Large intestine (tissue), 3 donors: ENCODE measurements at regions not wholly inside any gene's neighbourhood (a gene's known extent, or its start where the extent isn't known, plus 50 kb on each side); places are given as distances from the start of the nearest gene placed in this dataset.
"Not testable (repeated sequence)": the region's sequence is repeated elsewhere in the genome, so short reads cannot be mapped to it uniquely, and the experiment has no call there.

Source experiments
- DNase-seq, 2 donors: peaks; one replicate each; pipeline versions ENCODE4 v3.0.0 to v3.0.0-alpha.2; 2013
- H3K27ac ChIP-seq: one replicate; pipeline ENCODE4 v1.5.1; 2013; ENCODE audit warnings: low read length
- H3K27me3 ChIP-seq: 2 replicates; pipeline ENCODE4 v1.6.1; 2013; ENCODE audit warnings: low read length; ENCODE audit not compliant: control insufficient read depth, insufficient read depth
- H3K36me3 ChIP-seq: 2 replicates; pipeline ENCODE4 v1.6.1; 2013; ENCODE audit warnings: low read length; ENCODE audit not compliant: control insufficient read depth, insufficient read depth
- H3K4me1 ChIP-seq: one replicate; pipeline ENCODE4 v1.6.1; 2013; ENCODE audit warnings: low read length; ENCODE audit not compliant: control insufficient read depth, insufficient read depth
- H3K4me3 ChIP-seq: one replicate; pipeline ENCODE4 v1.5.1; 2013; ENCODE audit warnings: low read length
- H3K9me3 ChIP-seq: one replicate; pipeline ENCODE4 v1.6.1; 2013; ENCODE audit warnings: mild to moderate bottlenecking, low read depth, low read length, moderate library complexity; ENCODE audit not compliant: control insufficient read depth
- WGBS: methylation state at CpG from one replicate; pipeline ENCODE4 v1.1.5; 2013; ENCODE audit warnings: low lambda C conversion rate; ENCODE audit not compliant: insufficient coverage; 5-methylcytosine and 5-hydroxymethylcytosine counted together

- no peaks in the 10 kb centered on the region for H3K4me1 ChIP-seq
- no CpG with 5 or more reads among the region's 3 CpGs for WGBS
- H3K4me3 ChIP-seq = no peak overlapping the region
- no peaks in the 10 kb centered on the region for H3K9me3 ChIP-seq
- no peak overlapping the region for H3K27ac ChIP-seq
- no peaks in the 10 kb centered on the region for H3K36me3 ChIP-seq
- DNase-seq = no peak
- H3K27me3 ChIP-seq = no peaks in the 10 kb centered on the region
Measured at GRCh38 chr3:137820366-137820765, 56.3 kb downstream of the SOX14 start.

GRCh38 chr3:137835096-137835495 is 71.0 kb downstream of the SOX14 start:
- Histone ChIP-seq H3K4me3 (no peak overlapping the region), H3K4me1 (no peaks in the 10 kb centered on the region), H3K36me3 (no peaks in the 10 kb centered on the region), H3K27ac (no peak overlapping the region), H3K27me3 (peaks cover 2% of the 10 kb centered on the region), H3K9me3 (no peaks in the 10 kb centered on the region)
- no peak for DNase-seq
- no CpG with 5 or more reads among the region's 1 CpG for WGBS

- DNase-seq = no peak
- H3K27ac ChIP-seq = no peak overlapping the region
- no peak overlapping the region for H3K4me3 ChIP-seq
- no peaks in the 10 kb centered on the region for H3K27me3 ChIP-seq
- no peaks in the 10 kb centered on the region for H3K9me3 ChIP-seq
- WGBS = 20% methylated on average over 2 of the region's 4 CpGs
- no peaks in the 10 kb centered on the region for H3K4me1 ChIP-seq
- H3K36me3 ChIP-seq = no peaks in the 10 kb centered on the region
Measured at GRCh38 chr3:137845194-137845593, 81.1 kb downstream of the SOX14 start.

GRCh38 chr3:137845666-137846065 is 81.6 kb downstream of the SOX14 start:
- Histone ChIP-seq H3K4me3 (no peak overlapping the region), H3K9me3 (no peaks in the 10 kb centered on the region), H3K27me3 (no peaks in the 10 kb centered on the region), H3K27ac (no peak overlapping the region), H3K36me3 (no peaks in the 10 kb centered on the region), H3K4me1 (no peaks in the 10 kb centered on the region)
- DNase-seq = no peak
- 36% methylated on average over 1 of the region's 3 CpGs for WGBS

- no peaks in the 10 kb centered on the region for H3K4me1 ChIP-seq
- WGBS = no CpG with 5 or more reads among the region's 13 CpGs
- H3K27me3 ChIP-seq = no peaks in the 10 kb centered on the region
- H3K4me3 ChIP-seq = no peak overlapping the region
- H3K36me3 ChIP-seq = no peaks in the 10 kb centered on the region
- no peak overlapping the region for H3K27ac ChIP-seq
- no peak for DNase-seq
- H3K9me3 ChIP-seq = no peaks in the 10 kb centered on the region
Measured at GRCh38 chr3:137852391-137852830, 88.3 kb downstream of the SOX14 start.

- H3K4me1 ChIP-seq = no peaks in the 10 kb centered on the region
- 57% methylated on average over 1 of the region's 4 CpGs for WGBS
- DNase-seq = no peak
- no peak overlapping the region for H3K4me3 ChIP-seq
- H3K27me3 ChIP-seq = no peaks in the 10 kb centered on the region
- no peak overlapping the region for H3K27ac ChIP-seq
- no peaks in the 10 kb centered on the region for H3K36me3 ChIP-seq
- H3K9me3 ChIP-seq = no peaks in the 10 kb centered on the region
Measured at GRCh38 chr3:137854533-137855261, 90.6 kb downstream of the SOX14 start.

- Histone ChIP-seq H3K9me3 (no peaks in the 10 kb centered on the region), H3K4me3 (no peak overlapping the region), H3K4me1 (no peaks in the 10 kb centered on the region), H3K36me3 (no peaks in the 10 kb centered on the region), H3K27ac (no peak overlapping the region), H3K27me3 (no peaks in the 10 kb centered on the region)
- no CpG with 5 or more reads among the region's 2 CpGs for WGBS
- no peak for DNase-seq
Measured at GRCh38 chr3:137866001-137866400, 101.9 kb downstream of the SOX14 start.

- H3K4me3 ChIP-seq = no peak overlapping the region
Measured at GRCh38 chr3:137866933-137867332, 102.8 kb downstream of the SOX14 start.

GRCh38 chr3:137867611-137868010 is 103.5 kb downstream of the SOX14 start:
- no peaks in the 10 kb centered on the region for H3K36me3 ChIP-seq
- H3K27me3 ChIP-seq = no peaks in the 10 kb centered on the region
- no peaks in the 10 kb centered on the region for H3K4me1 ChIP-seq
- peaks cover 6% of the 10 kb centered on the region for H3K9me3 ChIP-seq
- H3K27ac ChIP-seq = no peak overlapping the region
- H3K4me3 ChIP-seq = no peak overlapping the region
- WGBS = 100% methylated on average over 1 of the region's 2 CpGs
- DNase-seq = no peak

More at GRCh38 chr3:137866933-137867332, 102.8 kb downstream of the SOX14 start:
- no peaks in the 10 kb centered on the region for H3K27me3 ChIP-seq
- no peaks in the 10 kb centered on the region for H3K36me3 ChIP-seq
- peaks cover 2% of the 10 kb centered on the region for H3K9me3 ChIP-seq
- no peaks in the 10 kb centered on the region for H3K4me1 ChIP-seq
- DNase-seq = no peak
- no peak overlapping the region for H3K27ac ChIP-seq
- WGBS = 71% methylated on average over 1 of the region's 4 CpGs

- no peak for DNase-seq
- no CpG with 5 or more reads among the region's 5 CpGs for WGBS
- H3K27me3 ChIP-seq = no peaks in the 10 kb centered on the region
Measured at GRCh38 chr3:137869022-137869421, 104.9 kb downstream of the SOX14 start.

GRCh38 chr3:137872589-137872988 is 108.5 kb downstream of the SOX14 start:
- H3K36me3 ChIP-seq, H3K9me3 ChIP-seq, H3K27me3 ChIP-seq, H3K4me1 ChIP-seq, DNase-seq, H3K27ac ChIP-seq, H3K4me3 ChIP-seq: not testable (repeated sequence)
- no CpG with 5 or more reads among the region's 25 CpGs for WGBS

More at GRCh38 chr3:137869022-137869421, 104.9 kb downstream of the SOX14 start:
- no peaks in the 10 kb centered on the region for H3K36me3 ChIP-seq
- H3K4me1 ChIP-seq = no peaks in the 10 kb centered on the region
- peaks cover 6% of the 10 kb centered on the region for H3K9me3 ChIP-seq
- H3K4me3 ChIP-seq = no peak overlapping the region
- no peak overlapping the region for H3K27ac ChIP-seq
